Hepatocyte (in vitro differentiated cells): ENCODE measurements at regions not wholly inside any gene's neighbourhood (a gene's known extent, or its start where the extent isn't known, plus 50 kb on each side); places are given as distances from the start of the nearest gene placed in this dataset.

Experiments used
- CTCF ChIP-seq: fragments of 200-600 bp; sonication (generic); IDR thresholded peaks from 2 replicates; pipeline ENCODE4 v1.5.1; 2016; ENCODE audit warnings: antibody characterized with exemption, mild to moderate bottlenecking; ENCODE audit not compliant: poor library complexity
- EZH2 ChIP-seq: fragments of 200-600 bp; sonication (generic); IDR thresholded peaks from 2 replicates; pipeline ENCODE4 v1.6.1; 2016; ENCODE audit warnings: antibody characterized with exemption, mild to moderate bottlenecking, borderline replicate concordance
- EZH2phosphoT487 ChIP-seq: fragments of 200-600 bp; sonication (generic); IDR thresholded peaks from one replicate; pipeline ENCODE4 v1.6.1; 2018; ENCODE audit warnings: antibody characterized with exemption, mild to moderate bottlenecking, low read depth, moderate library complexity; ENCODE audit not compliant: unreplicated experiment, severe bottlenecking

GRCh38 chr2:67179526-67179925 is 217.6 kb upstream of the ETAA1 start:
- TF ChIP-seq CTCF (no peak), EZH2 (no peak), EZH2phosphoT487 (no peak)
